ENCODE measurements at regions not wholly inside any gene's neighbourhood (a gene's known extent, or its start where the extent isn't known, plus 50 kb on each side); places are given as distances from the start of the nearest gene placed in this dataset.

DNA sequence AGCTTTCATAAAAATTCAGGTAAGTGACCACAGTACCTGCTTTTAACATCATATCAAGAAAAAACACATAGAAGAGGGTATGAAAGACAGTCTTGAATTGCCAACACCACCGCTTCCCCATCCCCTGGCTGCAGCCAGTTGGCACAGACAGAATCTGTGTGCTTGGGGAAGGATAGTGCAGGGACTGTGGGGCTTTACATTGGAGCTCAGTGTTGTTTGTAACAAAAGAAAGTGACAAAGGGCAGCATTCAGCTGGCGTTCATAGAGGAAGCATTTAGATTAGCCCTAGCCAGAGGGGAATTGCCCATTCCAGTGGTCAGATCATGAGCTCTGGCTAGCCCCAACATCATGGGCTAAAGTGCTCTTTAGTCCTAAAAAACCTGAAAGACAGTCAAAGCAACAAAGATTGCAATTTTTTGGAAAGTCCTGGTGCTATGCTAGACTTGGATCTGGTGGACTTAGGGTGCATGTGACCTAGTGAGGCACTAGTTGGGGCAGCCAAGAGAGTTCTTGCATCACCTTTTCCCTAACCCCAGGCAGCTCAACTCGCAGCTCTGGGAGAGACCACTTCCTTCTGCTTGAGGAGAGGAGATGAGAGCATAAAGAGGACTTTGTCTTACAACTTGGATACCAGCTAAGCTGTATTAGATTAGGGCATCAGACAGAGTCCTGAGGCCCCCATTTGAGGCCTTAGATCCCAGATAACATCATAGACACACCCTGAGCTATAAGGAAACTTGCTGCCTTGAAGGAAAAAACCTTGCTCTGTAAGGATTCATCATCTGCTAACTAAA, 1602.4 kb upstream of the ADGRL3 start:
- no peaks in the 10 kb centered on the region for H3K27me3 Mint-ChIP-seq (ENCODE audit: low read depth)
- H3K4me1 Mint-ChIP-seq: no peaks in the 10 kb centered on the region
- ATAC-seq (no peak), DNase-seq (ENCODE audit: low spot score) (no peak)
- ChIA-PET CTCF (no interaction called here), POLR2A (no interaction called here)
- no peaks in the 10 kb centered on the region for H3K36me3 Mint-ChIP-seq
- no peak overlapping the region for H3K27ac Mint-ChIP-seq
- H3K4me3 Mint-ChIP-seq: no peak overlapping the region
- peaks cover 6% of the 10 kb centered on the region for H3K9me3 Mint-ChIP-seq
- TF ChIP-seq, protein P1, sequence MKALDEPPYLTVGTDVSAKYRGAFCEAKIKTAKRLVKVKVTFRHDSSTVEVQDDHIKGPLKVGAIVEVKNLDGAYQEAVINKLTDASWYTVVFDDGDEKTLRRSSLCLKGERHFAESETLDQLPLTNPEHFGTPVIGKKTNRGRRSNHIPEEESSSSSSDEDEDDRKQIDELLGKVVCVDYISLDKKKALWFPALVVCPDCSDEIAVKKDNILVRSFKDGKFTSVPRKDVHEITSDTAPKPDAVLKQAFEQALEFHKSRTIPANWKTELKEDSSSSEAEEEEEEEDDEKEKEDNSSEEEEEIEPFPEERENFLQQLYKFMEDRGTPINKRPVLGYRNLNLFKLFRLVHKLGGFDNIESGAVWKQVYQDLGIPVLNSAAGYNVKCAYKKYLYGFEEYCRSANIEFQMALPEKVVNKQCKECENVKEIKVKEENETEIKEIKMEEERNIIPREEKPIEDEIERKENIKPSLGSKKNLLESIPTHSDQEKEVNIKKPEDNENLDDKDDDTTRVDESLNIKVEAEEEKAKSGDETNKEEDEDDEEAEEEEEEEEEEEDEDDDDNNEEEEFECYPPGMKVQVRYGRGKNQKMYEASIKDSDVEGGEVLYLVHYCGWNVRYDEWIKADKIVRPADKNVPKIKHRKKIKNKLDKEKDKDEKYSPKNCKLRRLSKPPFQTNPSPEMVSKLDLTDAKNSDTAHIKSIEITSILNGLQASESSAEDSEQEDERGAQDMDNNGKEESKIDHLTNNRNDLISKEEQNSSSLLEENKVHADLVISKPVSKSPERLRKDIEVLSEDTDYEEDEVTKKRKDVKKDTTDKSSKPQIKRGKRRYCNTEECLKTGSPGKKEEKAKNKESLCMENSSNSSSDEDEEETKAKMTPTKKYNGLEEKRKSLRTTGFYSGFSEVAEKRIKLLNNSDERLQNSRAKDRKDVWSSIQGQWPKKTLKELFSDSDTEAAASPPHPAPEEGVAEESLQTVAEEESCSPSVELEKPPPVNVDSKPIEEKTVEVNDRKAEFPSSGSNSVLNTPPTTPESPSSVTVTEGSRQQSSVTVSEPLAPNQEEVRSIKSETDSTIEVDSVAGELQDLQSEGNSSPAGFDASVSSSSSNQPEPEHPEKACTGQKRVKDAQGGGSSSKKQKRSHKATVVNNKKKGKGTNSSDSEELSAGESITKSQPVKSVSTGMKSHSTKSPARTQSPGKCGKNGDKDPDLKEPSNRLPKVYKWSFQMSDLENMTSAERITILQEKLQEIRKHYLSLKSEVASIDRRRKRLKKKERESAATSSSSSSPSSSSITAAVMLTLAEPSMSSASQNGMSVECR (CRISPR knock-in tag; IDR thresholded peaks at IDR 0.05; ENCODE audit: borderline replicate concordance): no peak
- TF ChIP-seq SP1 (CRISPR knock-in tag; conservative IDR thresholded peaks at IDR 0.05) (no peak), ZNF317 (CRISPR knock-in tag; IDR thresholded peaks at IDR 0.05; ENCODE audit: borderline replicate concordance, low read depth) (no peak), OVOL2 (CRISPR knock-in tag; IDR thresholded peaks at IDR 0.05; ENCODE audit: borderline replicate concordance) (no peak), HMGXB4 (CRISPR knock-in tag; IDR thresholded peaks at IDR 0.05) (no peak), HMGA2 (CRISPR knock-in tag; IDR thresholded peaks at IDR 0.05) (no peak), E2F5 (CRISPR knock-in tag; IDR thresholded peaks at IDR 0.05) (no peak), ETV6 (CRISPR knock-in tag; IDR thresholded peaks at IDR 0.05) (no peak), ZNF232 (CRISPR knock-in tag; IDR thresholded peaks at IDR 0.05) (no peak), GABPB1 (CRISPR knock-in tag; IDR thresholded peaks at IDR 0.05) (no peak), MXD4 (CRISPR knock-in tag; IDR thresholded peaks at IDR 0.05; ENCODE audit: borderline replicate concordance) (no peak), ZNF425 (CRISPR knock-in tag; conservative IDR thresholded peaks at IDR 0.05) (no peak)
- TF ChIP-seq, protein P2, sequence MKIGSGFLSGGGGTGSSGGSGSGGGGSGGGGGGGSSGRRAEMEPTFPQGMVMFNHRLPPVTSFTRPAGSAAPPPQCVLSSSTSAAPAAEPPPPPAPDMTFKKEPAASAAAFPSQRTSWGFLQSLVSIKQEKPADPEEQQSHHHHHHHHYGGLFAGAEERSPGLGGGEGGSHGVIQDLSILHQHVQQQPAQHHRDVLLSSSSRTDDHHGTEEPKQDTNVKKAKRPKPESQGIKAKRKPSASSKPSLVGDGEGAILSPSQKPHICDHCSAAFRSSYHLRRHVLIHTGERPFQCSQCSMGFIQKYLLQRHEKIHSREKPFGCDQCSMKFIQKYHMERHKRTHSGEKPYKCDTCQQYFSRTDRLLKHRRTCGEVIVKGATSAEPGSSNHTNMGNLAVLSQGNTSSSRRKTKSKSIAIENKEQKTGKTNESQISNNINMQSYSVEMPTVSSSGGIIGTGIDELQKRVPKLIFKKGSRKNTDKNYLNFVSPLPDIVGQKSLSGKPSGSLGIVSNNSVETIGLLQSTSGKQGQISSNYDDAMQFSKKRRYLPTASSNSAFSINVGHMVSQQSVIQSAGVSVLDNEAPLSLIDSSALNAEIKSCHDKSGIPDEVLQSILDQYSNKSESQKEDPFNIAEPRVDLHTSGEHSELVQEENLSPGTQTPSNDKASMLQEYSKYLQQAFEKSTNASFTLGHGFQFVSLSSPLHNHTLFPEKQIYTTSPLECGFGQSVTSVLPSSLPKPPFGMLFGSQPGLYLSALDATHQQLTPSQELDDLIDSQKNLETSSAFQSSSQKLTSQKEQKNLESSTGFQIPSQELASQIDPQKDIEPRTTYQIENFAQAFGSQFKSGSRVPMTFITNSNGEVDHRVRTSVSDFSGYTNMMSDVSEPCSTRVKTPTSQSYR (CRISPR knock-in tag; IDR thresholded peaks at IDR 0.05): no peak

All from WTC11 (cell line).